SU-DHL-6 (cell line): ENCODE measurements at regions not wholly inside any gene's neighbourhood (a gene's known extent, or its start where the extent isn't known, plus 50 kb on each side); places are given as distances from the start of the nearest gene placed in this dataset.

ENCODE experiments used
- EZH2phosphoT487 ChIP-seq: fragments of 200-600 bp; sonication (generic), shearing (Covaris generic); conservative IDR thresholded peaks from 2 replicates; pipeline ENCODE4 v1.6.1; 2018; ENCODE audit warnings: mild to moderate bottlenecking, antibody characterized with exemption, low read length, moderate library complexity, mixed read lengths
- TF ChIP-seq, protein P1 (sequence below): fragments of 200-600 bp; sonication (generic); IDR thresholded peaks from one replicate; pipeline ENCODE4 v1.5.1; 2017; ENCODE audit warnings: antibody characterized with exemption, mild to moderate bottlenecking, low read length, moderate library complexity; ENCODE audit not compliant: insufficient read depth, poor library complexity, severe bottlenecking

DNA sequence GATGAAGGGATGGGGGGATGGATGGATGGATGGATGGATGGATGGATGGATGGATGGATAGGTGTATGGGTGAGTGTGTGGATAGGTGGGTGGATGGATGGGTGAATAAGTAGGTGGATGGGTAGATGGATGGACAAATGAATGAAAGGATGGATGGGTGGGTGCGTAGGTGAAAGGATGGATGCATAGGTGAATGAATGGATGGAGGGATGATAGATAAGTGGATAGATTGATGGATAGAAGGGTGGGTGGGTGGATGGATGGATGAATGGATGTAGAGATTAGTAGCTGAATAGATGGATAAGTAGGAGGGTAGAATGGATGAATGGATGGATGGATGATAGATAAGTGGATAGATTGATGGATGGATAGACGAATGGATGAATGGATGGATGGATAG is 152.7 kb downstream of the MN1 start:
- TF ChIP-seq, protein P1, sequence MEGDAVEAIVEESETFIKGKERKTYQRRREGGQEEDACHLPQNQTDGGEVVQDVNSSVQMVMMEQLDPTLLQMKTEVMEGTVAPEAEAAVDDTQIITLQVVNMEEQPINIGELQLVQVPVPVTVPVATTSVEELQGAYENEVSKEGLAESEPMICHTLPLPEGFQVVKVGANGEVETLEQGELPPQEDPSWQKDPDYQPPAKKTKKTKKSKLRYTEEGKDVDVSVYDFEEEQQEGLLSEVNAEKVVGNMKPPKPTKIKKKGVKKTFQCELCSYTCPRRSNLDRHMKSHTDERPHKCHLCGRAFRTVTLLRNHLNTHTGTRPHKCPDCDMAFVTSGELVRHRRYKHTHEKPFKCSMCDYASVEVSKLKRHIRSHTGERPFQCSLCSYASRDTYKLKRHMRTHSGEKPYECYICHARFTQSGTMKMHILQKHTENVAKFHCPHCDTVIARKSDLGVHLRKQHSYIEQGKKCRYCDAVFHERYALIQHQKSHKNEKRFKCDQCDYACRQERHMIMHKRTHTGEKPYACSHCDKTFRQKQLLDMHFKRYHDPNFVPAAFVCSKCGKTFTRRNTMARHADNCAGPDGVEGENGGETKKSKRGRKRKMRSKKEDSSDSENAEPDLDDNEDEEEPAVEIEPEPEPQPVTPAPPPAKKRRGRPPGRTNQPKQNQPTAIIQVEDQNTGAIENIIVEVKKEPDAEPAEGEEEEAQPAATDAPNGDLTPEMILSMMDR, result no peak
- no peak for TF ChIP-seq EZH2phosphoT487
